HG03280 (cell line): ENCODE measurements at regions not wholly inside any gene's neighbourhood (a gene's known extent, or its start where the extent isn't known, plus 50 kb on each side); places are given as distances from the start of the nearest gene placed in this dataset.
"Not testable (repeated sequence)": the region's sequence is repeated elsewhere in the genome, so short reads cannot be mapped to it uniquely, and the experiment has no call there.

Experiments used
- ATAC-seq: cut with Tn5 transposase; IDR thresholded peaks from one replicate; pipeline ENCODE4 v1.9.1; 2021; ENCODE audit warnings: mild to moderate bottlenecking, moderate library complexity; ENCODE audit not compliant: unreplicated experiment

- peak; percentile 86 for ATAC-seq
Measured at GRCh38 chrX:109782994-109783700, 50.1 kb upstream of the ACSL4 start.

GRCh38 chrX:109783701-109784079 lies 50.6 kb upstream of the ACSL4 start:
- ATAC-seq, result no peak

DNA sequence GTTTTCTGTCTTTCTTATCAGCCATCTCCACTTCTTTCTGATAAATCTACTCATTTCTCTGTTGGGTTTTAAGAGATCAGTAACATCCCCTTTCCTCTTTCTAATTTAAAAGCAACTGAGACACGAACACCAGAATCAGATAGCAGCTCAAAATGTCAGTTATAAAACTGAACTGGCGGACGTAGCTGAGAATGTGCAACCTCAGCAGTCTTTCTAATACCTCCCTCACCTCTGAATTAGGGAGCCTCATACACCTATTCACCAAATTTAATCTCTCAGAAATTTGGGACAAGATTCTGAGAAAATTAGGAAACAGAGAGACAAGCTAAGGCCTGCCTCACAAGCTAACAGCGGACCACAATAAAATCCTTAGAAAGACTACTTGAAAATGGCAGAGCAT lies 52.0 kb upstream of the ACSL4 start:
- ATAC-seq, result no peak

GRCh38 chrX:109790511-109790910 lies 57.5 kb upstream of the ACSL4 start:
- ATAC-seq, result not testable (repeated sequence)

- no peak for ATAC-seq
Measured at GRCh38 chrX:109793191-109793590, 60.1 kb upstream of the ACSL4 start.

DNA sequence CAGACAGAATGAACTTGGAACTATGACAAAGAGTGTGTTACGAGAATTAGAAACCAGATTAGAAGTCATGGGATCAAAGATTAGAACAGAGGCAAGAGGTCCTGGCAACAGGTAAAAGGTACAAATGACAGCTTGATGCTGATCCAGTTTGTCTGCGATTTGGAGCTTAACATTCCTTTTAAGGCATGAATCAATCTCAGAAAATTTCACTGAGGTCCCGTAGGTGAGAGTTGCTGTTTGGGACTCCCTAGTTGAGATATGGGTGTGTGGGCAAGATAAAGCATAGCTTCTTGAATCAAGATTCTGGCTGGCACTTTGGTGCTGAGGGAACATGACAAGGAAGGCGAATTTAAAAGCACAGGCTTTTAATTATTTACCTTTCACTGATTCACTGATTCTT lies 62.6 kb upstream of the ACSL4 start:
- ATAC-seq, result no peak

DNA sequence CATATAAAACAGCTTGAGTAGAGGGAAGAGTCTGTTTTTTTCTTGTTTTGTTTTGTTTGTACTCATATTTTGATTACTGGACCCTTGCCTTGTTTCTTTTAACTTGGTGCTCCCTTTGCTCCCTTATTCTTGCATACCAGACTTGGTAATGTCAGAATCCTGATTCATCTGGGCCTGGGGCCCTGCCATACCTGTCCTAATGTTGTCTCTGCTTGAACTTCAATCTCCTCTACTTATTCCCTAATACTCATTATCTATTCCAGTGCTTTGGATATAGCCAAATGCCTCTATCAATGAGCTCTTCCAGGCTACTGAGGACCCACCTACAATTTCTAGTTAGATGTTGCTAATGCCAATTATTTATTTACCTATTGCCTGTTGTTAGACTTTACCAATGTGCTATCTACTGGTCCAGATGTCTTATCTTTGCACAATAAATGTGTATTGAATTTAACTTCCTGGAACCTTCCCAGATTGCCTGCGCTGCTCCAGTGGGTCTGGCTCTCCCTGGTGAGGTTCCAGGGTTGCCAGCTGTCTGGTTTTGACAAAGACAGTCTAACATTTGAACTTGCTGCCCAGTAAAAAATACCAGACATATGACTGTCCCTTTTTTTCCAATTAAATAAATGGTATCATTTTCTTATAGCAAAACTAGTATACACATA lies 64.4 kb upstream of the ACSL4 start:
- no peak for ATAC-seq

- no peak for ATAC-seq
Measured at GRCh38 chrX:109812236-109812635, 79.2 kb upstream of the ACSL4 start.

GRCh38 chrX:109813236-109813635 lies 80.2 kb upstream of the ACSL4 start:
- ATAC-seq, result no peak

DNA sequence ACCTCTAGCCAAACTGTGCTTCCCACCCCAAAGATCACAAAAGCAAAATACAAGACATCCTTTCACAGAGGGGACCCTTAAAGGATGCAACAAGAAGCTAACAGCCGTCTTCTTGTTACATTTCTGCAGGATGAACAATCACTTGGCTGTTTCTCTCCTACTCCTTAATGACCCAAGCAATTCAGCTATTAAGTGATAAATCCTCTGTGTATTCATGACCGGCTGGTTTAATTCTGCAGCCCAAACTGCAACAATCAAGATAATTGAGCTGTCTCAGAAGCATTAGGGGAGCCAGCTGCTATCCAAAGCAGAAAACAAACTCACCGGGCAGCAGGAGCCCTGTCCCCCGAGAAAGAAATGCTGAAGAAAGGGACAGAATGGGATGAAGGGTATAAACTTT lies 85.9 kb upstream of the ACSL4 start:
- no peak for ATAC-seq

DNA sequence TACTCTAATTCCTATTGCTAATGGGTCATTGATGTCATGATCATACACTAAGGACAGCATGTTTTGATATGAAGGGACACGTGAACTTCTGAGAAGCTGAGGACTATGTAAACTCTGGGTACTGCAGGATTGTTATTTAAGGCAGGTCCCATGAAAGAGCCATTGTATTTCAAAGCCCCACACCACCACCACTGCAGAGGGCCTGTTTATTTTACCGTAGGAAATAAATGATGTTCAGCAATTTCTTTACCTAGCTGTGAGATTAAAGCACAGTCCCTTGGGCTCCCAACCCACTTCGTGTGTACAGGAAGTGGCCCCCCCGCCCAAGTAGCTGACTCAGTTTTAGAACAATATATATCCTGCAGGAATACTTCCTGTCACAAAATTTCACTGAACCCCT lies 89.8 kb upstream of the ACSL4 start:
- no peak for ATAC-seq

GRCh38 chrX:109826954-109827708 lies 94.1 kb upstream of the ACSL4 start:
- no peak for ATAC-seq

DNA sequence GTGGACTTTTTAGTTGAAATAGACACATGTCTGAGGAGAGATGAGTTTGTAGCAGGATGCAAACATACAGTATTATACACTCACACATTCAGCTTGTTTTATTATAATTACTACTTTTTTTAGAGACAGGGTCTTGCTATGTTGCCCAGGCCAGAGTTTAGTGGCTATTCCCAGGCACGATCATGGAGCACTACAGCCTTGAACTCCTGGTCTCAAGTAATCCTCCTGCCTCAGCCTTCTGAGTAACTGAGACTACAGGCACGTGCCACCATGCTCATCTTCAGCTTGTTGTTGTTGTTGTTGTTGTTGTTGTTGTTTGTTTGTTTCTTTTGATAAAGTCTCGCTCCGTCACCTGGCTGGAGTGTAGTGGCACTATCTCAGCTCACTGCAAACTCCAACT lies 94.7 kb upstream of the ACSL4 start:
- ATAC-seq, result no peak

DNA sequence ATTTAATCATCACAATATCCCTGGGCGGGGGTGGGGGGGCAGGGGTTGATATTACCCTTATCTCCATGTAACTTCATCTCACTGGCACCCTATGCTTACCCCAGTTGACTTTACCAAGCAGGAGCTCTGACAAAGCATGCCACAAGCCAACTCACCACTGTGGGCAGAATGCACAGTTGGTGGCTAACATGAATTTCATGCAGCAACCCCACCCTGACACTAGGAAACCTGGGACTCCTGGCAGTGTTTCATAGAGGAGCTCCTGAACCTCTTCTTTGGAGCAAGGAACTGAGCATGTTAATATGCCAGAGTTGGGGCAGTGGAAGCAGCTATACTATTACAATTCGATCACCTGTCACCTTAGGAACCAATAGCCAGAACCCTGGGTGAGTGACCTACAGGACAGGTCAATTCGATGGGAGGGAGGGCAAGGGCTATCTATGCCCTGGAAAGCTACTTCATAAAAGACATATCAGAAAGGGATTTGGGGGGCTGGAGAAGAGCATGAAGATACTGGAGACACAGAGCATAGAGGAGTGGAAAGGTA lies 97.2 kb upstream of the ACSL4 start:
- ATAC-seq, result no peak

GRCh38 chrX:109830704-109831206 lies 97.7 kb upstream of the ACSL4 start:
- ATAC-seq, result no peak

- ATAC-seq, result no peak
Measured at GRCh38 chrX:109831326-109831985, 98.4 kb upstream of the ACSL4 start.

DNA sequence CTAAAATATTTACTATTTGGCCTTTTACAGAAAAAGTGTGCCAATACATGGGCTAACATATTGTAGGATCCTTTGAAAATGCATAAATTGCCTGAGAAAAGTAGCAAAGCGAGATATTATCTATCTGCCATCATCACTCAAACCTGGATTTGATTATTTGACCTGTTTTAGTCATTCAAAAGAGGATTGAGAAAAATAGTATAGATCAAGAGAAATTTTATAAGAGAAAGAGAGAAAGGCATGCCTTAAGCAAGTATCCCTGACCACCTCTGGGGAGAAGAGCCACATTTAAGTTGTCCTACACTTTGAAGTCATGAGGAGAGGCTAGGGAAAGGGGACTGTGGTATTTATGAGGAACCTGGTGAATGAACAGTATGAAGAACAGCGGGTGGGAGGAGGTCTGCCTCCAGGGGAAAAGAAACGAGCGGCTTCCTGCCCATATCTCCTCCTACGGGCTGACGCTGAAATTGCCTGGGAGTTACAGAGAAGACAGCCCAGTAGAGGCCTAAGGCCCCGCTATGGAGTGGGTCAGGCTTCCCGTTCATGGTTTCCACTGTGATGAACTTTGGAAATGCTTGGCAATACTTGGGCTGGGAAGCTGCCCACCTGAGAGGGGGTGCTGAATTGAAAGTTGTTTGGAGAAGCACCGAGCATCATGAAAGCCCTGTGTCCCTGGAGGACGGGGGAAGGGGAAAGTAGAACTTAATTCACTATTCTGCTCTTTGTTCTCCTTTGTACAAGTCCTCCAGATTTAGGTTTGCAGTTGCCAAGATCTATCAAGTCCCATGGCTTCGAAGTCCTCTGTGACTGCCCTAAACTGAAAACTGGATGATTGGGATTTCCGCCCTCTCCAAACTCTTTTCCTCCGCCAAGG lies 106.9 kb upstream of the ACSL4 start:
- ATAC-seq, result no peak

- no peak for ATAC-seq
Measured at GRCh38 chrX:109840585-109840984, 107.5 kb upstream of the ACSL4 start.

DNA sequence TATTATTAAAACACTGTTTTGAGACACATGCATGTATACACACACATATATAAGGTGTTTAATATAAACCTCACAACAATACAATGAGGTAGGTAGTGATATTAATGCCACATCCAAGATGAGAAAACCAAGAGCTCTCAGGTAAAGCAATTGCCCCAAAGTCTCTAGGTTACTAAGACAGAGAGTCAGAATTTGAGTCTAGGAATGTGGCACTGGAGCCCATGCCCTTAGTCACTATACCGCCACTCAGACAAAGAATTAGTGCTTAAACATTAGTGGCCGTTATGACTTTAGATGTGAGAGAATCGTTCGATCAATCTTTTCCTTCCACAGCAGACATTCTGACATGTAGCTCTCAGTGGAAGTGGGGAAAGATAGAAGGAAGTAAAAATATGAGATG lies 108.2 kb upstream of the ACSL4 start:
- ATAC-seq, result no peak
